Kidney epithelial cell (primary cell): ENCODE measurements at regions not wholly inside any gene's neighbourhood (a gene's known extent, or its start where the extent isn't known, plus 50 kb on each side); places are given as distances from the start of the nearest gene placed in this dataset.

Experiments used
- DNase-seq: peaks from one replicate; pipeline ENCODE4 v3.0.0-alpha.2; 2010; ENCODE audit warnings: low read depth
- H3K27me3 ChIP-seq: 2 replicates; pipeline ENCODE4 v1.6.0; 2011; ENCODE audit warnings: low read length; ENCODE audit not compliant: control insufficient read depth, insufficient read depth
- H3K36me3 ChIP-seq: 2 replicates; pipeline ENCODE4 v1.5.1; 2011; ENCODE audit warnings: low read length; ENCODE audit not compliant: control insufficient read depth, insufficient read depth
- H3K4me3 ChIP-seq: 2 replicates; pipeline ENCODE4 v1.5.1; 2011; ENCODE audit warnings: low read depth, mild to moderate bottlenecking, control low read depth, low read length
- TF ChIP-seq, protein P1 (sequence below): IDR thresholded peaks from 2 replicates; pipeline ENCODE4 v1.5.1; 2011; ENCODE audit warnings: mild to moderate bottlenecking, moderate library complexity, low read length, control low read depth, inconsistent platforms; ENCODE audit not compliant: insufficient read depth, poor library complexity, severe bottlenecking

DNA sequence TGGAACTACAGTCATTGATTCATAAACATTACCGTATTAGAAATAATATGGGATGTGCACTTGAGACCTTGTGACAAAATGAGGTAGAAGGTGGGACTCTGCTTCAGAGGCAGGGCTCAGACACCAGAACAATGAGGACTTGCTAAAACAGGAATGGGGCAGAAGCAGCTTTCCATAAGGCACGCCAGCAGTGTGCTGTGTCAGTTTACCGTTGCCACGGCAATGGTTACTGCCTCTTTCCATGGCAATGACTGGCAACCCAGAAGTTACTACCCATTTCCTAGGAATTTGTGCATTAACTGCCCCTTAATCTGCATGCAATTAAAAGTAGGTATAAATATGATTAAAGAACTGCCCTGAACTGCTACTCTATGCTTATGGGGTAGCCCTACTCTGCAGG lies 169.0 kb downstream of the CHRM3 start:
- TF ChIP-seq, protein P1, sequence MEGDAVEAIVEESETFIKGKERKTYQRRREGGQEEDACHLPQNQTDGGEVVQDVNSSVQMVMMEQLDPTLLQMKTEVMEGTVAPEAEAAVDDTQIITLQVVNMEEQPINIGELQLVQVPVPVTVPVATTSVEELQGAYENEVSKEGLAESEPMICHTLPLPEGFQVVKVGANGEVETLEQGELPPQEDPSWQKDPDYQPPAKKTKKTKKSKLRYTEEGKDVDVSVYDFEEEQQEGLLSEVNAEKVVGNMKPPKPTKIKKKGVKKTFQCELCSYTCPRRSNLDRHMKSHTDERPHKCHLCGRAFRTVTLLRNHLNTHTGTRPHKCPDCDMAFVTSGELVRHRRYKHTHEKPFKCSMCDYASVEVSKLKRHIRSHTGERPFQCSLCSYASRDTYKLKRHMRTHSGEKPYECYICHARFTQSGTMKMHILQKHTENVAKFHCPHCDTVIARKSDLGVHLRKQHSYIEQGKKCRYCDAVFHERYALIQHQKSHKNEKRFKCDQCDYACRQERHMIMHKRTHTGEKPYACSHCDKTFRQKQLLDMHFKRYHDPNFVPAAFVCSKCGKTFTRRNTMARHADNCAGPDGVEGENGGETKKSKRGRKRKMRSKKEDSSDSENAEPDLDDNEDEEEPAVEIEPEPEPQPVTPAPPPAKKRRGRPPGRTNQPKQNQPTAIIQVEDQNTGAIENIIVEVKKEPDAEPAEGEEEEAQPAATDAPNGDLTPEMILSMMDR: no peak
- Histone ChIP-seq H3K36me3 (no peaks in the 10 kb centered on the region), H3K4me3 (no peak overlapping the region), H3K27me3 (no peaks in the 10 kb centered on the region)
- no peak for DNase-seq

DNA sequence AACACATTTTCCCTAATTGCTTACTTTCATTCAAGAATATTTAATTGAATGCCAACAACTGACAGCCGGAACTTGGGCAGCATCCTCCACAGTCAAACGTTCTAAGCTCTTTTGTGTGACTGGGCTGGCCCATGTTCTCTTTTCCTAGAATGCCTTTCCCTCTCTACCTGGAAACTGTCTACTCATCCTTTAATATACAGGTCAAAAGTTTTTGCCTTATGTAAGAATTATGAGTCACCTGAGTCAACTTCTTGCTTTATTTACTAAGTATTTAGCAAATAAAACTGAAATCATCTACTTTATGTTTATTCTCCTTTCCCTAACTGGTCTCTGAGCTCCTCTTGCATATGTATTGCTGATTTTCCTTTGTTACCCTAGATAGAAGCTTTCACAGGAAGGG lies 172.2 kb downstream of the CHRM3 start:
- H3K27me3 ChIP-seq: no peaks in the 10 kb centered on the region
- TF ChIP-seq, protein P1: no peak

DNA sequence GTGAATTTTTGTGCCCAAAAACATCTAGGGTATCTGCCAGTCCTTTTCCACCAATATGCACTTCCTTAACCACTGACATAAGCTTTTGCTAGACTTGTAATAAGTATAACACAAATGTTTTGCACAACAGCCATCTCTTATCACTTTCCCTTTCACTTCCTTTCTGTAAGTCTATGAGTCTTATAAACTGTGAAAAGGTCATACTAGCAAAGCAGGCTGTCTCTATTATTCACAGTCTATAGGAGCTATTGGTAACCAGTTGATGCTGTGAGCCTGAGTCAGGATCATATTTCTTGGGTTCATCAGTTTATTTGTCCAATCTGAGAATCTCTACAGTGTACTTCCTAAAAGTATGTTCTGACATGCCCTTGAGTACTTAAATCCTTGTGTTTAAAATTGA lies 172.6 kb downstream of the CHRM3 start:
- DNase-seq: no peak
- Histone ChIP-seq H3K4me3 (no peak overlapping the region), H3K36me3 (no peaks in the 10 kb centered on the region), H3K27me3 (no peaks in the 10 kb centered on the region)
- TF ChIP-seq, protein P1: no peak

More for the DNA sequence above, 172.2 kb downstream of the CHRM3 start:
- H3K36me3 ChIP-seq: no peaks in the 10 kb centered on the region
- DNase-seq: no peak
- H3K4me3 ChIP-seq: no peak overlapping the region

GRCh38 chr1:239560921-239561320 lies 174.6 kb downstream of the CHRM3 start:
- Histone ChIP-seq H3K36me3 (no peaks in the 10 kb centered on the region), H3K4me3 (no peak overlapping the region), H3K27me3 (no peaks in the 10 kb centered on the region)
- TF ChIP-seq, protein P1: no peak
- no peak for DNase-seq

GRCh38 chr1:239562095-239562494 lies 175.7 kb downstream of the CHRM3 start:
- no peak for DNase-seq
- H3K27me3 ChIP-seq: no peaks in the 10 kb centered on the region
- no peak overlapping the region for H3K4me3 ChIP-seq
- H3K36me3 ChIP-seq: no peaks in the 10 kb centered on the region
- TF ChIP-seq, protein P1: no peak

GRCh38 chr1:239563681-239564080 lies 177.3 kb downstream of the CHRM3 start:
- TF ChIP-seq, protein P1: no peak
- DNase-seq: no peak

More at GRCh38 chr1:239563681-239564080, 177.3 kb downstream of the CHRM3 start:
- Histone ChIP-seq H3K36me3 (no peaks in the 10 kb centered on the region), H3K27me3 (no peaks in the 10 kb centered on the region), H3K4me3 (no peak overlapping the region)
